ENCODE measurements at regions not wholly inside any gene's neighbourhood (a gene's known extent, or its start where the extent isn't known, plus 50 kb on each side); places are given as distances from the start of the nearest gene placed in this dataset.
"Not testable (repeated sequence)": the region's sequence is repeated elsewhere in the genome, so short reads cannot be mapped to it uniquely, and the experiment has no call there.

- intact Hi-C loops (cut with micrococcal nuclease): loop anchor here (5.0 kb wide), 2 partner anchors 291 to 386 kb away; no protein-coding TSS in a partner anchor
- H3K4me3 Mint-ChIP-seq (ENCODE audit: low read depth): no peak overlapping the region
- no peak for DNase-seq (ENCODE audit: low spot score)
- no peaks in the 10 kb centered on the region for H3K36me3 Mint-ChIP-seq (ENCODE audit: low read depth)
- H3K27me3 Mint-ChIP-seq (ENCODE audit: low read depth): peaks cover 1% of the 10 kb centered on the region
- no peaks in the 10 kb centered on the region for H3K9me3 Mint-ChIP-seq
- H3K4me1 Mint-ChIP-seq (ENCODE audit: low read depth): peaks cover 5% of the 10 kb centered on the region
- no peak overlapping the region for H3K27ac Mint-ChIP-seq
Measured at GRCh38 chr2:212730994-212731393, 192.4 kb upstream of the ERBB4 start.

DNA sequence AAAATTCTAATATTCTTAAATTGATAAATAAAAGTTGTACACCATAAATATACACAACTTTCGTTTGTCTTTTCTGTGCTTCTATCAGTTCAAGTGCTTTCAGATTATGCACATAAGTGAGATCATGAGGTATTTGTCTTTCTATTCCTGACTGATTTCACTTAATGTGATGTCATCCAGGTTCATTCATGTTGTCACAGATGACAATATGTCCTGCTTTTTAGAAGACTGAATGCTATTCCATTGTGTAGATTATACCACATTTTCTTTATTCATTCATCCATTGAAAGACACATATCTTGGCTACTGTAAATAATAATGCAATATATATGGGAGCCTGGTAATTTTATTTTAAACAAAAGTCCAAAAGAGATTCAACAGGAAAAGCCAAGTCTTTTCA lies 190.1 kb upstream of the ERBB4 start:
- H3K27me3 Mint-ChIP-seq (ENCODE audit: low read depth): peaks cover 1% of the 10 kb centered on the region
- no peak overlapping the region for H3K27ac Mint-ChIP-seq
- intact Hi-C loops (cut with micrococcal nuclease): no loop called here
- H3K9me3 Mint-ChIP-seq: no peaks in the 10 kb centered on the region
- no peak for DNase-seq (ENCODE audit: low spot score)
- H3K4me3 Mint-ChIP-seq (ENCODE audit: low read depth): no peak overlapping the region
- no peaks in the 10 kb centered on the region for H3K36me3 Mint-ChIP-seq (ENCODE audit: low read depth)
- peaks cover 5% of the 10 kb centered on the region for H3K4me1 Mint-ChIP-seq (ENCODE audit: low read depth)

- DNase-seq (ENCODE audit: low spot score): no peak
- no peak overlapping the region for H3K4me3 Mint-ChIP-seq (ENCODE audit: low read depth)
- H3K27ac Mint-ChIP-seq: peak overlapping the region; percentile 23
- peaks cover 2% of the 10 kb centered on the region for H3K27me3 Mint-ChIP-seq (ENCODE audit: low read depth)
- intact Hi-C loops (cut with micrococcal nuclease): no loop called here
- H3K4me1 Mint-ChIP-seq (ENCODE audit: low read depth): peaks cover 6% of the 10 kb centered on the region
- H3K36me3 Mint-ChIP-seq (ENCODE audit: low read depth): no peaks in the 10 kb centered on the region
- no peaks in the 10 kb centered on the region for H3K9me3 Mint-ChIP-seq
Measured at GRCh38 chr2:212727751-212728150, 189.1 kb upstream of the ERBB4 start.

GRCh38 chr2:212726403-212726802 lies 187.8 kb upstream of the ERBB4 start:
- Mint-ChIP-seq H3K27ac (no peak overlapping the region), H3K36me3 (ENCODE audit: low read depth) (no peaks in the 10 kb centered on the region), H3K27me3 (ENCODE audit: low read depth) (peaks cover 2% of the 10 kb centered on the region), H3K4me3 (ENCODE audit: low read depth) (no peak overlapping the region), H3K4me1 (ENCODE audit: low read depth) (peaks cover 6% of the 10 kb centered on the region), H3K9me3 (no peaks in the 10 kb centered on the region)
- DNase-seq (ENCODE audit: low spot score): no peak
- intact Hi-C loops (cut with micrococcal nuclease): no loop called here

- no peaks in the 10 kb centered on the region for H3K36me3 Mint-ChIP-seq (ENCODE audit: low read depth)
- H3K4me3 Mint-ChIP-seq (ENCODE audit: low read depth): no peak overlapping the region
- DNase-seq (ENCODE audit: low spot score): no peak
- H3K4me1 Mint-ChIP-seq (ENCODE audit: low read depth): peaks cover 4% of the 10 kb centered on the region
- peaks cover 2% of the 10 kb centered on the region for H3K27me3 Mint-ChIP-seq (ENCODE audit: low read depth)
- no peaks in the 10 kb centered on the region for H3K9me3 Mint-ChIP-seq
- peak overlapping the region; percentile 13 for H3K27ac Mint-ChIP-seq
- intact Hi-C loops (cut with micrococcal nuclease): no loop called here
Measured at GRCh38 chr2:212725180-212725579, 186.6 kb upstream of the ERBB4 start.

DNA sequence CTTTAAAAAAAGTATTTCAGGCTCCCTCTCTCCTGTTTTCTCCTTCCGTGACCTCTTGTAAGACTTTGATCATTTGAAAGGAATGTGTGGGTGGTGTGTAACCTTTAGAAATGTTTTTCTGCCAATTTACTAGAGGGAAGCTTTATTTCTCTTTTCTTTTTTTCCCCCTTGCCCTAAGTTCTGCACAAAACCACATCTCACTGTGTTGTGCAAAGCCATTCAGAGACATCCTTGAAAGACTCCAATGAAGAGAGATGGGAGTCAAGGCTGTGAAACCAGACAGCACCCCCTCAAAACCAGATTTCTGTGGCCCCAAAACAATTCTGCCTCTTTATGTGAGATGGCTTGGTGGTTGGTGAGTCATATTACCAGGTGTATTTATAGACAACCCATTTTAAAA lies 184.6 kb upstream of the ERBB4 start:
- Mint-ChIP-seq H3K36me3 (ENCODE audit: low read depth) (no peaks in the 10 kb centered on the region), H3K27ac (no peak overlapping the region), H3K27me3 (ENCODE audit: low read depth) (peaks cover 2% of the 10 kb centered on the region), H3K4me1 (ENCODE audit: low read depth) (peaks cover 4% of the 10 kb centered on the region), H3K4me3 (ENCODE audit: low read depth) (no peak overlapping the region), H3K9me3 (no peaks in the 10 kb centered on the region)
- no peak for DNase-seq (ENCODE audit: low spot score)
- intact Hi-C loops (cut with micrococcal nuclease): no loop called here

- Mint-ChIP-seq H3K4me3 (ENCODE audit: low read depth) (no peak overlapping the region), H3K36me3 (ENCODE audit: low read depth) (no peaks in the 10 kb centered on the region), H3K27me3 (ENCODE audit: low read depth) (peaks cover 2% of the 10 kb centered on the region), H3K9me3 (no peaks in the 10 kb centered on the region), H3K4me1 (ENCODE audit: low read depth) (peaks cover 2% of the 10 kb centered on the region), H3K27ac (no peak overlapping the region)
- DNase-seq (ENCODE audit: low spot score): no peak
- intact Hi-C loops (cut with micrococcal nuclease): no loop called here
Measured at GRCh38 chr2:212722046-212722445, 183.4 kb upstream of the ERBB4 start.

- Mint-ChIP-seq H3K9me3 (no peaks in the 10 kb centered on the region), H3K27ac (no peak overlapping the region)
Measured at GRCh38 chr2:212721026-212721451, 182.4 kb upstream of the ERBB4 start.

DNA sequence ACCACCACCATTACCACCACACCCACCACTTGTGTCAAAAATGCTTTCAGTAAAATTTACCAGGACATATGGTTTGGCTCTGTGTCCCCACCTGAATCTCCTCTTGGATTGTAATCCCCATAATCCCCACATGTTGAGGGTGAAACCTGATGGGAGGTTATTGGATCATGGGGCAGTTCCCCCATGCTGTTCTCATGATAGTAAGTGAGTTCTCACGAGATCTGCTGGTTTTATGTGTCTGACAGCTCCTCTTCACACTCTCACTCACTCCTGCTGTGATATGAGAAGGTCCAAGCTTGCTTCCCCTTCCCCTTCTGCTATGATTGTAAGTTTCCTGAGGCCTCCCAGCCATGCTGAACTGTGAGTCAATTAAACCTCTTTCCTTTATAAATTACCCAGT lies 176.8 kb upstream of the ERBB4 start:
- intact Hi-C loops (cut with micrococcal nuclease); H3K27me3 Mint-ChIP-seq (ENCODE audit: low read depth); H3K36me3 Mint-ChIP-seq (ENCODE audit: low read depth); DNase-seq (ENCODE audit: low spot score); H3K27ac Mint-ChIP-seq; H3K9me3 Mint-ChIP-seq; H3K4me3 Mint-ChIP-seq (ENCODE audit: low read depth); H3K4me1 Mint-ChIP-seq (ENCODE audit: low read depth): not testable (repeated sequence)

More at GRCh38 chr2:212721026-212721451, 182.4 kb upstream of the ERBB4 start:
- Mint-ChIP-seq H3K27me3 (ENCODE audit: low read depth) (peaks cover 2% of the 10 kb centered on the region), H3K36me3 (ENCODE audit: low read depth) (no peaks in the 10 kb centered on the region), H3K4me1 (ENCODE audit: low read depth) (peaks cover 2% of the 10 kb centered on the region), H3K4me3 (ENCODE audit: low read depth) (no peak overlapping the region)
- intact Hi-C loops (cut with micrococcal nuclease): no loop called here
- no peak for DNase-seq (ENCODE audit: low spot score)

DNA sequence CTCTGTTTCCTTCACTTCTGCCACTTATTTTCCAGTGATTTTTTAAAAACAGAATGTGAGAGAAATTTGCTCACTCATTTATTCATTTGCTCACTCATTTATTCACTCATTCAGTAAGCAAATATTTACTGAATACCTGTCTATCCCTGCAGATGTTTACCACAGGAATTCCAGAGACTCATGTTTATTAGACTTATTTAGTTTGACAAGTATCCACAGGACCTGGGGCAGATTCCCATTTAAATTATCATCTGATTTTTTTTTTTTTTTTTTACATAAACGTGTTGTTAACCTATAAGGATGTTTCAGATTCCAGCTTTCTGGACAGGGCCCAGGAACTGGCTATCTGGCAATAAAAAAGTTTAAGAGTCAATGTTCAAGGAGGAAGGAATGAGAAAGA lies 175.1 kb upstream of the ERBB4 start:
- Mint-ChIP-seq H3K9me3 (no peaks in the 10 kb centered on the region), H3K4me1 (ENCODE audit: low read depth) (no peaks in the 10 kb centered on the region), H3K27me3 (ENCODE audit: low read depth) (peaks cover 2% of the 10 kb centered on the region), H3K4me3 (ENCODE audit: low read depth) (no peak overlapping the region), H3K36me3 (ENCODE audit: low read depth) (no peaks in the 10 kb centered on the region), H3K27ac (no peak overlapping the region)
- intact Hi-C loops (cut with micrococcal nuclease): no loop called here
- no peak for DNase-seq (ENCODE audit: low spot score)

DNA sequence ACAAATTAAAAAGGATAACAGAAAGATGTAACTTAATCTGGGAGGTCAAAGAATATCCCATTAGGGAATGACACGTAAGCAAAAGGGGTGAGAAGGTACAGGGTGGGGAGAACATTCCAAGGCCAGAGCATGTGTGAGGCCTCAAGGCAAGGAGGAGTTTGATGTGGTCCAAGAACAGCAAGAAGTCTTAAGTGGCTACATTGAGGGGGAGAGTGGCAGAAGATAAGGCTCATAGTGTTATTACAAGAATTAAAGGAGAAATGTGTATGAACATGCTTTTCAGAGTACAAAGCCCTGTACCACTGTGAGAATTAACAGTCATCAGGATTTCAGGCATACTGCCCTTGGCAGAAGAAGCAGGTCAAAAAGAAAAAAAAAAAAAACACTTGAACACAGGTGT lies 174.4 kb upstream of the ERBB4 start:
- Mint-ChIP-seq H3K4me1 (ENCODE audit: low read depth) (no peaks in the 10 kb centered on the region), H3K36me3 (ENCODE audit: low read depth) (no peaks in the 10 kb centered on the region), H3K27ac (no peak overlapping the region), H3K27me3 (ENCODE audit: low read depth) (peaks cover 2% of the 10 kb centered on the region), H3K4me3 (ENCODE audit: low read depth) (no peak overlapping the region), H3K9me3 (no peaks in the 10 kb centered on the region)
- intact Hi-C loops (cut with micrococcal nuclease): no loop called here
- DNase-seq (ENCODE audit: low spot score): no peak

- DNase-seq (ENCODE audit: low spot score): no peak
- Mint-ChIP-seq H3K9me3 (no peaks in the 10 kb centered on the region), H3K36me3 (ENCODE audit: low read depth) (no peaks in the 10 kb centered on the region), H3K27me3 (ENCODE audit: low read depth) (peaks cover 2% of the 10 kb centered on the region), H3K4me3 (ENCODE audit: low read depth) (no peak overlapping the region), H3K4me1 (ENCODE audit: low read depth) (no peaks in the 10 kb centered on the region), H3K27ac (no peak overlapping the region)
- intact Hi-C loops (cut with micrococcal nuclease): no loop called here
Measured at GRCh38 chr2:212712466-212712865, 173.9 kb upstream of the ERBB4 start.

GRCh38 chr2:212711856-212712255 lies 173.3 kb upstream of the ERBB4 start:
- Mint-ChIP-seq H3K27me3 (ENCODE audit: low read depth) (peaks cover 2% of the 10 kb centered on the region), H3K27ac (no peak overlapping the region), H3K4me1 (ENCODE audit: low read depth) (no peaks in the 10 kb centered on the region), H3K9me3 (no peaks in the 10 kb centered on the region), H3K36me3 (ENCODE audit: low read depth) (no peaks in the 10 kb centered on the region), H3K4me3 (ENCODE audit: low read depth) (no peak overlapping the region)
- intact Hi-C loops (cut with micrococcal nuclease): no loop called here
- no peak for DNase-seq (ENCODE audit: low spot score)

DNA sequence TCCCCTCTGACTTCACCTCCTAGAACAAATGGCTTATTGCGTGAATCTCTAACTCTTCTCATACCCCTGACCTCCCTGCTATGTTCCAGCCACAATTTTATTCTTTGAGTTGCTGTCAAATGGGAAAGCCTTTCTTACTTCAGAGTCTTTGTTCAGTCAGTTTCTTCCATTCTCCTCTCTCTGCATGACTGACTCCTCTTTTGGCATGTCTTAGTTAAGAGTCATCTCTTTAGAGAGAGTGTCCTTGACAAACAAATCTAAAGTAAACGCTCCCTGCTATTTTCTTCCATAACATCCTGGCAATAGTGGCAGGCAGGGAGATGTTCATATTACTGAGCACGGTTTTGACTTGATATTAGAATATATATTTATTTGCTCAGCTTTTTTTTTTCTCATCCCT lies 170.7 kb upstream of the ERBB4 start:
- no peaks in the 10 kb centered on the region for H3K9me3 Mint-ChIP-seq
- no peaks in the 10 kb centered on the region for H3K4me1 Mint-ChIP-seq (ENCODE audit: low read depth)
- H3K27ac Mint-ChIP-seq: no peak overlapping the region
- no peak overlapping the region for H3K4me3 Mint-ChIP-seq (ENCODE audit: low read depth)
- no peaks in the 10 kb centered on the region for H3K36me3 Mint-ChIP-seq (ENCODE audit: low read depth)
- no peak for DNase-seq (ENCODE audit: low spot score)
- intact Hi-C loops (cut with micrococcal nuclease): no loop called here
- H3K27me3 Mint-ChIP-seq (ENCODE audit: low read depth): no peaks in the 10 kb centered on the region

All from activated T-helper 2 cell treated with anti-CD3 and anti-CD28 coated beads, Interferon-gamma antibody, Interleukin-2, Interleukin-4, amounts not matched to agents 10 μg/mL and 5 μg/mL and 100 μg/mL, durations not matched to agents 14 hours and 24 hours and 36 hours (primary cell).